ENCODE measurements at regions not wholly inside any gene's neighbourhood (a gene's known extent, or its start where the extent isn't known, plus 50 kb on each side); places are given as distances from the start of the nearest gene placed in this dataset.

DNA sequence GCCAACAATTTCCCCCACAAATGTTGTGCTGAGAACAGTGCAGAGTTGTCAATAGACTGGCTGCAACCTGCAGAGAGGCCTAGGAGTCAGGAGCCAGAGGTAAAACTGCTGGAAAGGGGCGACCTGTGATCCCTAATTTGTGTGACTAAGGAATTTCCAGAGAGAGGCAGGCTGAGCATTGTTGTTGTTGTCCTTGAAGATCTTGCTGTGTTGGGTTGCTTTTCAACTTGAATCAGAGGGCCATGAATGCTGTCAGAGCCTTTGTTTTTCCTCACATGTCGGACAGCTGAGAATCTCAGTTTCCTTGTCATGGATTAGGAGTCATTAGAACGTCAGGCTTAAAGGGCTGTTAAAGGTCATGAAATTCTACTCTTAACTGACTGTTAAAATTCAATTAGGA is 134.6 kb upstream of the ASTN2 start:
- no peaks in the 10 kb centered on the region for H3K4me1 Mint-ChIP-seq (ENCODE audit: low read depth, unreplicated experiment)
- H3K27ac Mint-ChIP-seq (ENCODE audit: unreplicated experiment): no peak overlapping the region
- Histone ChIP-seq H3K36me3 (ENCODE audit: control insufficient read depth, insufficient read depth, low read length) (no peaks in the 10 kb centered on the region), H3K9me3 (no peaks in the 10 kb centered on the region), H3K4me1 (no peaks in the 10 kb centered on the region), H3K4me3 (ENCODE audit: low read depth, low read length) (no peak overlapping the region), H3K27me3 (replicated peaks; ENCODE audit: control insufficient read depth, insufficient read depth, low read length) (no peaks in the 10 kb centered on the region)
- intact Hi-C loops (cut with micrococcal nuclease; ENCODE audit: unreplicated experiment): no loop called here
- no TSS peak for BruUV-seq (replicated peaks)
- H3K27me3 Mint-ChIP-seq (ENCODE audit: insufficient read depth, unreplicated experiment): peaks cover 3% of the 10 kb centered on the region
- TF ChIP-seq CTCF (IDR thresholded peaks at IDR 0.05; ENCODE audit: insufficient read depth in 1 of 2, low read depth in 1 of 2, low read length in 1 of 2, severe bottlenecking in 1 of 2, unreplicated experiment in 1 of 2): no peak
- H3K4me3 Mint-ChIP-seq (ENCODE audit: unreplicated experiment): no peak overlapping the region
- H3K36me3 Mint-ChIP-seq (ENCODE audit: insufficient read depth, unreplicated experiment): no peaks in the 10 kb centered on the region
- ChIA-PET CTCF (interaction anchor here (1.5 kb wide), 1 partner anchor 62 kb away, joined by 4 read pairs; no protein-coding TSS in a partner anchor), POLR2A (no interaction called here)
- no peaks in the 10 kb centered on the region for H3K9me3 Mint-ChIP-seq (ENCODE audit: unreplicated experiment)
- DNase-seq: no peak

- H3K27me3 ChIP-seq (replicated peaks; ENCODE audit: control insufficient read depth, insufficient read depth, low read length): no peaks in the 10 kb centered on the region
- H3K4me3 ChIP-seq (ENCODE audit: low read depth, low read length): no peak overlapping the region
- Mint-ChIP-seq H3K4me1 (ENCODE audit: low read depth, unreplicated experiment) (no peaks in the 10 kb centered on the region), H3K27me3 (ENCODE audit: insufficient read depth, unreplicated experiment) (no peaks in the 10 kb centered on the region), H3K4me3 (ENCODE audit: unreplicated experiment) (no peak overlapping the region), H3K9me3 (ENCODE audit: unreplicated experiment) (no peaks in the 10 kb centered on the region), H3K36me3 (ENCODE audit: insufficient read depth, unreplicated experiment) (no peaks in the 10 kb centered on the region), H3K27ac (ENCODE audit: unreplicated experiment) (no peak overlapping the region)
- CTCF ChIA-PET: no interaction called here
- no peak for TF ChIP-seq CTCF (IDR thresholded peaks at IDR 0.05; ENCODE audit: insufficient read depth in 1 of 2, low read depth in 1 of 2, low read length in 1 of 2, severe bottlenecking in 1 of 2, unreplicated experiment in 1 of 2)
- H3K9me3 ChIP-seq: no peaks in the 10 kb centered on the region
- DNase-seq: no peak
- no peaks in the 10 kb centered on the region for H3K4me1 ChIP-seq
- intact Hi-C loops (cut with micrococcal nuclease; ENCODE audit: unreplicated experiment): no loop called here
- POLR2A ChIA-PET: no interaction called here
- no TSS peak for BruUV-seq (replicated peaks)
- H3K36me3 ChIP-seq (ENCODE audit: control insufficient read depth, insufficient read depth, low read length): no peaks in the 10 kb centered on the region
These were observed 133.7 kb upstream of the ASTN2 start for GRCh38 chr9:117548556-117548955.

GRCh38 chr9:117547904-117548303 is 133.0 kb upstream of the ASTN2 start:
- TF ChIP-seq CTCF (IDR thresholded peaks at IDR 0.05; ENCODE audit: insufficient read depth in 1 of 2, low read depth in 1 of 2, low read length in 1 of 2, severe bottlenecking in 1 of 2, unreplicated experiment in 1 of 2): no peak
- no peak overlapping the region for H3K4me3 Mint-ChIP-seq (ENCODE audit: unreplicated experiment)
- CTCF ChIA-PET: no interaction called here
- intact Hi-C loops (cut with micrococcal nuclease; ENCODE audit: unreplicated experiment): no loop called here
- no peaks in the 10 kb centered on the region for H3K27me3 Mint-ChIP-seq (ENCODE audit: insufficient read depth, unreplicated experiment)
- no peaks in the 10 kb centered on the region for H3K27me3 ChIP-seq (replicated peaks; ENCODE audit: control insufficient read depth, insufficient read depth, low read length)
- no peaks in the 10 kb centered on the region for H3K4me1 Mint-ChIP-seq (ENCODE audit: low read depth, unreplicated experiment)
- BruUV-seq (replicated peaks): no TSS peak
- no peaks in the 10 kb centered on the region for H3K9me3 ChIP-seq
- H3K9me3 Mint-ChIP-seq (ENCODE audit: unreplicated experiment): no peaks in the 10 kb centered on the region
- no peaks in the 10 kb centered on the region for H3K36me3 Mint-ChIP-seq (ENCODE audit: insufficient read depth, unreplicated experiment)
- no peaks in the 10 kb centered on the region for H3K36me3 ChIP-seq (ENCODE audit: control insufficient read depth, insufficient read depth, low read length)
- POLR2A ChIA-PET: no interaction called here
- H3K4me1 ChIP-seq: no peaks in the 10 kb centered on the region
- DNase-seq: no peak
- H3K4me3 ChIP-seq (ENCODE audit: low read depth, low read length): no peak overlapping the region
- no peak overlapping the region for H3K27ac Mint-ChIP-seq (ENCODE audit: unreplicated experiment)

All from Caco-2 (cell line).